ENCODE measurements at regions not wholly inside any gene's neighbourhood (a gene's known extent, or its start where the extent isn't known, plus 50 kb on each side); places are given as distances from the start of the nearest gene placed in this dataset.

DNA sequence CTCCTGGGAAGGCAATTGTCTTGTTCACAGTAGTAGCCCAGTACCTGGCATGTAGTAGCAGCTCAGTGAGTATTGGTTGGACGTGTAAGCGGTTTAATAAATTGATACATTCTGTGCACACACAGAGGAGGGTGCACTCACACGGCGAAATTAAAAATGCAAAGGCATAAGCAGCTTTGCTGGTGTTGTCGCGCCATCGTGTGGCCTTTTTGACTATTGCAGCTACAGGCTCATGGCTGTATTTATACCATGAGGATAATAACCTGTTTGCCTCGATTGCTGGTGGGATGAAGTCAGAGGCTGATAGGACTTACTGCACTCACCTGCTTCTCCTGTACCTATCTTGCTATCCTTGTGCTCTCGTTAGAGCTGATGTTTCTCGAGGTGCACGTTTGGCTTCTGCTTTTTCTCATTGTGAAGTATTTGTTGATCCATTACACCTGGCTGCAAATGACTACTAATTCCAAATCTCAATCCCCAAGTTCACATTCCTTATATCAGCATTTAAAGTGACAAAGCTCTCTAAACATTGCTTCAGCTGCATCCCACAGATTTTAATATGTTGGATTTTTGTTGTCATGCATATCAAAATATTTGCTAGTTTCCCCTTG, 61.5 kb downstream of the TBXT start:
- DNase-seq (ENCODE audit: low read depth, low spot score), result peak; percentile 56

DNA sequence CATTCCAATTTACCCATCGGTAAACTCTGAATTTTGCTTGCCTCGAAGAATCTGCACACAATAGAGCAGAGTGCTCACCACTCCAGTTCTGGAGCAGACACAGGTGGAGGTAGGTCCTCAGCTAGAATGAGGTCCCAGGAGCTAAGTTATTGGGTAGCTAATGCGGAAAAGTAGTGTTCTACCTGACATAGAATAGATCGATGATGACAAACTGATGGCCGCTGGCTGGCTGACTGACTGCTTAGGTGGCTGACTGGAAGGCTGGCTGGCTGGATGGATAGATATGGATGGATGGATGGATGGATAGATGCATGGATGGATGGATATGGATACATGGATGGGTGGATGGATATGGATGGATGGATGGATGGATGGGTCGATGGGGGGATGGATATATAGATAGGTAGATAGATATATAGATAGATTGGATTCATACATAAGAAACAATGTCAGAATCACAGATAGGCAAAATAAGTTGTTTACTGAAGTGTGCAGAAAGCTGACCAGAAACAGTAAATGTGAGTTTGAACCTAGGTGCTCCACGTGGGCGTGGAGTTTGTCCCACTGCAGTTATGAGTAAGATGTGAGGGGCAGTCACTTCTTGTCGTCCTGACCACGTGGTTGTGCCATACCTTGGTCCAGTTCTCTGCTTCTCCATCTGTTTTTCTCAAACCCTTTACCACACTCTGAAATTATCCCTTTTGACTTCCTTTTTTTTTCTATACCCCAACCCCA, 62.1 kb downstream of the TBXT start:
- no peak for DNase-seq (ENCODE audit: low read depth, low spot score)

- DNase-seq (ENCODE audit: low read depth, low spot score), result no peak
Observed at GRCh38 chr6:166104872-166105271, 62.8 kb downstream of the TBXT start.

- no peak for DNase-seq (ENCODE audit: low read depth, low spot score)
Observed at GRCh38 chr6:166104107-166104506, 63.5 kb downstream of the TBXT start.

- no peak for DNase-seq (ENCODE audit: low read depth, low spot score)
Observed at GRCh38 chr6:166101819-166102419, 65.7 kb downstream of the TBXT start.

GRCh38 chr6:166097914-166098522, 69.6 kb downstream of the TBXT start:
- peak; percentile 66 for DNase-seq (ENCODE audit: low read depth, low spot score)

- DNase-seq (ENCODE audit: low read depth, low spot score), result no peak
Observed at GRCh38 chr6:166087852-166088251, 79.8 kb downstream of the TBXT start.

GRCh38 chr6:166087246-166087645, 80.4 kb downstream of the TBXT start:
- no peak for DNase-seq (ENCODE audit: low read depth, low spot score)

DNA sequence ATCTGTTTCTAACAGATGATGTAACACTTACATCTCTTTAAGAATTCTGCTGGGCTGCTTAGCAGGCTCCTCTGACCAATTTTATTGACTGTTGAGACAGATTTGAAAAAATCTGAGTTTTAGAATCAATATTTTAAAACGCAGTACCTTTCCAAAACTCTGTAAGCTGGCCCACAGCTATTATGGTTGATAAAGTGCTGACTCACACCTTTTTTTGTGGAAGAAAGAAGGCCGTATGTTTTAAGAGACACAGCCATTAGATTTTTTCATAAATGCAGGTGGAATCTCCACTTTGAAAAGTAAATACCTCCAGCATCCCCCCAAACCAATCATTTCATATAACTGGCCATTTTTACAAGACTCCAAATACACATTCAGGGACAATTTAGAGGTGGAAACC, 82.2 kb downstream of the TBXT start:
- DNase-seq (ENCODE audit: low read depth, low spot score), result no peak

DNA sequence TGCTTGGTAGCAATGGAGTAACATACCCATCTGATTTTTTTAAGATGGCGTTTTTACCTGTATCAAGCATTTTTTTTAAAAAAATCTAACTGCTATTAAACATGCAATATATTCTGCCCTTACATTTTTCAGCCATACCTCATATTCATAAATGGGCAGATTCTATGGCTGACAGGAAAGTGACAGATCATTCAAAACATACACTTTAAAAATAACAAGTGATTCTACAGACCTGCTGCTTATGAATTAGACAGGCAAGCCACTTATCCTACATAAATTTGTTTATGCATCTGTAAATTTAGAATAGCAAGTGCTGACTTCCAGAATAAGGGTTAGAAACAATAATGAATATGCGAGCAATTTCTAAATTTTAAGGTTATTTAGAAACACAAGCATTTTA, 82.7 kb downstream of the TBXT start:
- no peak for DNase-seq (ENCODE audit: low read depth, low spot score)

- no peak for DNase-seq (ENCODE audit: low read depth, low spot score)
Observed at GRCh38 chr6:166079841-166080240, 87.8 kb downstream of the TBXT start.

DNA sequence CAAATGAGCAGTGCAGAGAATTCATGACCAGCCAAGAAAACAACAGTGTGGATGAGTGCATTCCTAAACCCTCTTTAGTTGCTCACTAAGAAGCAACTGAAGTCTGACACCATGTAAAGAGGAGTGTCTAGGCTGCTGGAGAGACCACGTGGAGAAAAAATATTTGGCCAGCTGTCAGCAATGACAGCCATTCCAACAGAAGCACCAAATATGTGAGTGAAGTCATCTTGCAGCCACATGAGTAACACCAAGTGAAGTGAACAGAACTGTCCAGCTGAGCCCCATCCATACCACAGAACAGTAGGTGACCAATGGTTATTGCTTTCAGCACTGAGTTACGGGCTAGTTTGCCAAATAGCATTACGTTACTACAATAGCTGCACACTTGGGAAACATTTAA, 89.4 kb downstream of the TBXT start:
- peak; percentile 70 for DNase-seq (ENCODE audit: low read depth, low spot score)

DNA sequence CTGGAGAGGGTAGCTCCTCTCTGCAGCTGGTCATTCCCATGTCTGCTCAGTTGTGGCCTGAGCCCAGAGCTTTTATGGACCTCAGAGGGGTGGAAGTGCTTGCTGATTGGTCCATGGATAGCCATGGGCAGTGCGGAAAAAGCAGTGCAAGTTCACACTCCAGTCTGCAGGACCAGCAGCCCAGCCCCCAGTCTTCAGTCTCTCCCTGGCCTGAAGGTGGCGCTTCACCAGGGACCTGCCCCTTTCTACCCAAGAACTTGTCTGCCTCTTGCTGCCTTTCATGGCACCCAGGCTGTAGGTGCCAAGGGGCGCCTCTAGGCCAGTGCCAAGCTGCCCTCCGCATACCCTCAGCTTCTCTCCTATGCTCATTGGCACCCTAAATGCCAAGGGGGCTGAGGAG, 91.0 kb downstream of the TBXT start:
- DNase-seq (ENCODE audit: low read depth, low spot score), result no peak

GRCh38 chr6:166075925-166076324, 91.7 kb downstream of the TBXT start:
- DNase-seq (ENCODE audit: low read depth, low spot score), result no peak

DNA sequence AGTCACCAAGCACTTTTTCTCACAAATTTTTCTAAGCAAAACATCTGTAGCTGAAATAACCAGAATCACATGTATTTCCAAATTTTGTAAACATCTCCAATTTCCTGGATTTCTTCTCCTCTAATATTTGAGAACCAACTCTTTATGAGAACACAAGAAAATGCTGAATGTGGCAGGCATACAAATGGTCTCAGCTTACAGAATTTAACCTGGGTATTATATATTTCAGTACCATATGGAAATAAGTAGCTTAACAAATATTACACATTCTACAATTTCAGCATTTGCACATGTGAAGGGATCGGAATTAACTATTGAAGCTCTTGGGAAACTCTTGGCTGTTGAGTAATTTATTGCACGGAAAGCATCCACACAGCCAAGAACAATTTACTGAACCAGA, 92.5 kb downstream of the TBXT start:
- no peak for DNase-seq (ENCODE audit: low read depth, low spot score)

DNA sequence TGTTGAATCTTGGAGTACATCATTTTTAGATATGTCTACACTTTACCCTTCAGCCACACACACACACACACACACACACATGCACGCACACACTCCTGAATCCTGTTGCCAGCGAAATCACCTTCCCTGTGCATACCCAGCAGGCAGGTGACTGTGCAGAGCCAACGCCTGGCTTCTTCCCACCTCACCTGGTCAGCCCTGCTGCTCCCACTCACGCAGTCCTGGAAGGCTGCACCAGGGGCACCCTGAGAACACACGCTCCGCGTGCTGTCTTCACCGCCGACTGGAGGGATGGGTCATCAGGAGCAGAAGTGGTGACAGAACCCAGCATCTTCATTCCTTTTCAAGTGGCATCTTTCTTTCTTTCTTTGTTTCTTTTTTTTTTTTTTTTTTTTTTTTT, 94.6 kb downstream of the TBXT start:
- DNase-seq (ENCODE audit: low read depth, low spot score), result no peak

GRCh38 chr6:166068768-166069167, 98.9 kb downstream of the TBXT start:
- DNase-seq (ENCODE audit: low read depth, low spot score), result no peak

- no peak for DNase-seq (ENCODE audit: low read depth, low spot score)
Observed at GRCh38 chr6:166058064-166058739, 109.4 kb downstream of the TBXT start.

- DNase-seq (ENCODE audit: low read depth, low spot score), result no peak
Observed at GRCh38 chr6:166057431-166057830, 110.2 kb downstream of the TBXT start.

DNA sequence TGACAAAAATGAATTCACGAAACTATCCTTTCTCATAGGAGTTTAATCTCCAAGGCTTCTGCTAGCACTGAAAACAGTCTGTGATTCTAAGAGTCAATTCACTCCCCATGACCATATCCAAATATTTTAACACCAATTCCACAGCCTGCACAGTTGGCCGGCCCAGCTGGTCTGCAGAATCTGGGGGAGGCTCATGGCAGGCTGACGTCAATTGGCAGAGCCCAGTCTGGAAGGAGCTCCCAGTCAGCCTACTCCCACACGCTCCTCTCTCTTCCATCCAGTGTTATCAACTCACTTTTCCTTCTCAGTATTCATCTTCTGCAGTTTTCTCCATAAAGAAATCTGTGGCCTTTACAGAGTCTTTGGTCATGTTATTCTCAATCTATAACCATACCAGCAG, 111.0 kb downstream of the TBXT start:
- DNase-seq (ENCODE audit: low read depth, low spot score), result no peak

DNA sequence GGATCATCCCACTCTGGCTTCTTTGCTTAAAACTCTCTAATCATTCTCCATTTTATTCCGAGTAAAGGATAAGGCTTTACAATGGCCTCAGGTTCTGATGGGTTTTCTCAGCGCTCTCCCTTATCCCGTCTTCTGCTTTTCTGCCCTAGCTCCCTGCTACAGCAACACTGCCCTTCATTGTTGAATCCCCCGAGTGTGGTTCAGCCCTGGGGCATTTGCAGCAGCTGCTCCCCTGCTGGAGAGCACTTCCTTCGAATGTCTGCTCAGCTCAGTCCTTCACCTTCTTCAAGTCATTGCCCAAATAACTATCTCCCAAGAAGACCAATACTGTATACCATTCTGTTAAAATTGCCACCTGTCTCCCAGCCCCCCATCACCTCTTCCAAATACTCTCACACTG, 111.8 kb downstream of the TBXT start:
- DNase-seq (ENCODE audit: low read depth, low spot score), result no peak

- DNase-seq (ENCODE audit: low read depth, low spot score), result no peak
Observed at GRCh38 chr6:166052837-166053236, 114.8 kb downstream of the TBXT start.

Data from smooth muscle cell of the brain vasculature (primary cell).